Right lobe of liver (tissue), 6 donors: ENCODE measurements at regions not wholly inside any gene's neighbourhood (a gene's known extent, or its start where the extent isn't known, plus 50 kb on each side); places are given as distances from the start of the nearest gene placed in this dataset.
"Not testable (repeated sequence)": the region's sequence is repeated elsewhere in the genome, so short reads cannot be mapped to it uniquely, and the experiment has no call there.

Source experiments
- ATAC-seq, 4 donors: fragments of 200-7000 bp; cut with Tn5 transposase; one replicate each; pipeline ENCODE4 v1.9.1; 2020; ENCODE audit warnings: mild to moderate bottlenecking in 4 of 4, moderate library complexity in 4 of 4
- DNase-seq, 3 donors: peaks; one replicate each; pipeline ENCODE4 v3.0.0-alpha.2; 2020
- H3K27ac ChIP-seq, 3 donors: fragments of 200-600 bp; one replicate each; pipeline ENCODE4 v1.8.0; 2022
- H3K27me3 ChIP-seq, 2 donors: fragments of 200-600 bp; one replicate each; pipeline ENCODE4 v1.8.0; 2022
- H3K36me3 ChIP-seq, 4 donors: fragments of 200-600 bp; sonication (generic) in 1 of 4; one replicate each; pipeline versions ENCODE4 v1.5.1 to v1.8.0; 2017 to 2022; ENCODE audit warnings: control low read depth in 1 of 4
- H3K4me1 ChIP-seq, 4 donors: fragments of 200-600 bp; sonication (generic) in 1 of 4; one replicate each; pipeline versions ENCODE4 v1.5.1 to v1.8.0; 2017 to 2022; ENCODE audit warnings: control low read depth in 1 of 4
- H3K4me3 ChIP-seq, 3 donors: fragments of 200-600 bp; one replicate each; pipeline ENCODE4 v1.8.0; 2022
- H3K9me3 ChIP-seq, 4 donors: fragments of 200-600 bp; sonication (generic) in 1 of 4; one replicate each; pipeline versions ENCODE4 v1.5.1 to v1.8.0; 2017 to 2022; ENCODE audit warnings: control low read depth in 1 of 4
- CTCF ChIP-seq, 4 donors: fragments of 200-600 bp in 3 of 4; fragments of 450-650 bp in 1 of 4; IDR thresholded peaks; one replicate each; pipeline versions ENCODE4 v1.5.1 to v1.8.0; 2016 to 2022; ENCODE audit warnings: antibody characterized with exemption in 4 of 4, mild to moderate bottlenecking in 2 of 4
- POLR2A ChIP-seq: fragments of 450-650 bp; IDR thresholded peaks from one replicate; pipeline ENCODE4 v1.6.1; 2017; ENCODE audit warnings: antibody characterized with exemption, mild to moderate bottlenecking
- WGBS: methylation state at CpG from one replicate; pipeline ENCODE4 v1.1.6; 2018; ENCODE audit warnings: low coverage, low lambda C conversion rate; ENCODE audit not compliant: insufficient coverage; ENCODE audit errors: missing lambda C conversion rate; 5-methylcytosine and 5-hydroxymethylcytosine counted together
- intact Hi-C, 2 donors: fragments of 100-400 bp; cut with DNase I; formaldehyde crosslinking; loops; one replicate each; pipeline versions ENCODE4 v1.11.2 to v1.14.1; 2022
- donor health status: DM: no; HTN: yes; CAD: no.
- donor health status: DM: no; HTN: no; CAD: no.
- donor health status: DM: no; HTN: no; CAD: no.
- donor health status: DM: no; HTN: yes; CAD: no.
- donor health status: DM: no; HTN: yes; CAD: no.

DNA sequence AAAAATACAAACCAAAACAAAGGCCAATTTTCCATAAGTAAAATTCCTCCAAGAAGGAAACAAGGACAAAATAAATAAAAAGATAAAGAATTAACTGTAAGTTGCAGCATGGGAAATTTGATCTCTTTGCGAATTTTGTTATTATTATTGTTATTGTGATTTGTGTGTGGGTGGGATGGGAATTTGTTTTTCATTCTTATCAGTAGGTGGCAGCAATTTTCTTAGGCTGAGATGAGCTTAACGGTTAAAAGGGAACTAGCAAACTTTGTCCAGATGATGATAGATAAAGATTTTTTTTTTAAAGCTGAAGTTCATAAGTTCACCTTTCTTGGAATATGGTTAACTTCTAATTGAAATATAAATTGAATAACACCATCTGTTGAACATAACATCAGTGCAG is 83.2 kb upstream of the IL1RAPL2 start:
- ATAC-seq (no peak), DNase-seq (no peak)

GRCh38 chrX:104469771-104470170 is 96.2 kb upstream of the IL1RAPL2 start:
- no peak overlapping the region for H3K27ac ChIP-seq
- no peaks in the 10 kb centered on the region for H3K36me3 ChIP-seq
- no peaks in the 10 kb centered on the region for H3K9me3 ChIP-seq
- DNase-seq (no peak), ATAC-seq (no peak)
- 0% methylated on average over 1 of the region's 1 CpG for WGBS
- TF ChIP-seq CTCF (IDR thresholded peaks at IDR 0.05): no peak
- no peak for TF ChIP-seq POLR2A
- H3K27me3 ChIP-seq: no peaks in the 10 kb centered on the region
- intact Hi-C loops: no loop called here
- no peak overlapping the region for H3K4me3 ChIP-seq
- no peaks in the 10 kb centered on the region for H3K4me1 ChIP-seq

More for the DNA sequence above, 83.2 kb upstream of the IL1RAPL2 start:
- intact Hi-C loops: no loop called here
- Histone ChIP-seq H3K4me1 (no peaks in the 10 kb centered on the region), H3K4me3 (no peak overlapping the region), H3K36me3 (no peaks in the 10 kb centered on the region), H3K27ac (no peak overlapping the region), H3K9me3 (no peaks in the 10 kb centered on the region), H3K27me3 (peaks cover 0 to 3% of the 10 kb centered on the region in 2 donors)
- peak in 3 of 4 donors; percentile 32 to 48 (median 43) for TF ChIP-seq CTCF (IDR thresholded peaks at IDR 0.05)
- TF ChIP-seq POLR2A: no peak
- 7% methylated on average over 2 of the region's 2 CpGs for WGBS

- no peaks in the 10 kb centered on the region for H3K4me1 ChIP-seq
- H3K36me3 ChIP-seq: no peaks in the 10 kb centered on the region
- no peak overlapping the region for H3K27ac ChIP-seq
- ATAC-seq: no peak
- DNase-seq: no peak
- H3K4me3 ChIP-seq: no peak overlapping the region
- WGBS: 54% methylated on average over 4 of the region's 4 CpGs
- TF ChIP-seq CTCF (IDR thresholded peaks at IDR 0.05) (no peak), POLR2A (no peak)
- H3K27me3 ChIP-seq: no peaks in the 10 kb centered on the region
- intact Hi-C loops: no loop called here
- no peaks in the 10 kb centered on the region for H3K9me3 ChIP-seq
These were observed 106.2 kb upstream of the IL1RAPL2 start for GRCh38 chrX:104459796-104460195.

DNA sequence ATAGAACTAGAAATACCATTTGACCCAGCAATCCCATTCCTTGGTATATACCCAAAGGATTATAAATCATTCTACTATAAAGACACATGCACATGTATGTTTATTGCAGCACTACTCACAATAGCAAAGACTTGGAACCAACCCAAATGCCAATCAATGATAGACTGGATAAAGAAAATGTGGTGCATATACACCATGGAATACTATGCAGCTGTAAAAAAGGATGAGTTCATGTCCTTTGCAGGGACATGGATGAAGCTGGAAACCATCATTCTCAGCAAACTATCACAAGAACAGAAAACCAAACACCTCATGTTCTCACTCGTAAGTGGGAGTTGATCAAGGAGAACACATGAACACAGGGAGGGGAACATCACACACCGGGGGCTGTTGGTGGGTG is 108.9 kb upstream of the IL1RAPL2 start:
- H3K36me3 ChIP-seq, intact Hi-C loops, DNase-seq, H3K4me3 ChIP-seq, H3K27me3 ChIP-seq, H3K9me3 ChIP-seq, H3K4me1 ChIP-seq, ATAC-seq, H3K27ac ChIP-seq: not testable (repeated sequence)
- WGBS: 94% methylated on average over 2 of the region's 2 CpGs

DNA sequence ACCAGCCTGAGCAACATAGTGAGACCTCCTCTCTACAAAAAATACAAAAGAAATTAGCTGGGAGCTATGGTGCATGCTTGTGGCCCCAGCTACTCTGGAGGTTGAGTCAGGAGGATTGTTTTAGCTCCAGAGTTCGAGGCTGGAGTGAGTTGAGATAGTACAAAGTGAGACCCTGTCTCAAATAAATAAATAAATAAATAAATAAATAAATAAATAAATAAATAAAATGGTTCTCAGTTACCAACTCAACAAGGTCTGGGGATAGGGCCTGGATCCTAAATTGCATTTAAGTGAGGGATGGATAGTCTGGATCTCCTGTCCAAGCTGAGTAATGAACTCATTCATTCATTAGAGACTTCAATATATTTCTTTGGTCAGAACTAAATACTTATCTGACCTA is 115.7 kb upstream of the IL1RAPL2 start:
- Histone ChIP-seq H3K27me3 (no peaks in the 10 kb centered on the region), H3K4me3 (no peak overlapping the region), H3K27ac (no peak overlapping the region), H3K9me3 (no peaks in the 10 kb centered on the region), H3K4me1 (no peaks in the 10 kb centered on the region), H3K36me3 (no peaks in the 10 kb centered on the region)
- WGBS: 19% methylated on average over 1 of the region's 1 CpG
- intact Hi-C loops: no loop called here
- DNase-seq (no peak), ATAC-seq (no peak)
- TF ChIP-seq CTCF (IDR thresholded peaks at IDR 0.05): no peak
- no peak for TF ChIP-seq POLR2A
